ENCODE measurements at regions not wholly inside any gene's neighbourhood (a gene's known extent, or its start where the extent isn't known, plus 50 kb on each side); places are given as distances from the start of the nearest gene placed in this dataset.
"Not testable (repeated sequence)": the region's sequence is repeated elsewhere in the genome, so short reads cannot be mapped to it uniquely, and the experiment has no call there.

DNA sequence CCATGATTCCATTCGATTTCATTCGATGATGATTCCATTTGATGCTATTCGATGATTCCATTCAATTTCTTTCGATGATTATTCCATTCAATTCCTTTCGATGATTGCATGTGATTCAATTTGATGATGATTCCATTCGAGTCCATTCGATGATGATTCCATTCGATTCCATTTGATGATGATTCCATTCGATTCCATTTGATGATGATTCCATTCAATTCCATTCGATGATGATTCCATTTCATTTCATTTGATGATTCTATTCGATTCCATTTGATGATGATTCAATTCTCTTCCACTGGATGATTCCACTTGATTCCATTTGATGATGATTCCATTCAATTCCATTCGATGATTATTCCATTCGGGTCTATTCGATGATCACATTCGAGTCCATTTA is 1094.1 kb downstream of the RPIA start:
- TF ChIP-seq, protein P1, sequence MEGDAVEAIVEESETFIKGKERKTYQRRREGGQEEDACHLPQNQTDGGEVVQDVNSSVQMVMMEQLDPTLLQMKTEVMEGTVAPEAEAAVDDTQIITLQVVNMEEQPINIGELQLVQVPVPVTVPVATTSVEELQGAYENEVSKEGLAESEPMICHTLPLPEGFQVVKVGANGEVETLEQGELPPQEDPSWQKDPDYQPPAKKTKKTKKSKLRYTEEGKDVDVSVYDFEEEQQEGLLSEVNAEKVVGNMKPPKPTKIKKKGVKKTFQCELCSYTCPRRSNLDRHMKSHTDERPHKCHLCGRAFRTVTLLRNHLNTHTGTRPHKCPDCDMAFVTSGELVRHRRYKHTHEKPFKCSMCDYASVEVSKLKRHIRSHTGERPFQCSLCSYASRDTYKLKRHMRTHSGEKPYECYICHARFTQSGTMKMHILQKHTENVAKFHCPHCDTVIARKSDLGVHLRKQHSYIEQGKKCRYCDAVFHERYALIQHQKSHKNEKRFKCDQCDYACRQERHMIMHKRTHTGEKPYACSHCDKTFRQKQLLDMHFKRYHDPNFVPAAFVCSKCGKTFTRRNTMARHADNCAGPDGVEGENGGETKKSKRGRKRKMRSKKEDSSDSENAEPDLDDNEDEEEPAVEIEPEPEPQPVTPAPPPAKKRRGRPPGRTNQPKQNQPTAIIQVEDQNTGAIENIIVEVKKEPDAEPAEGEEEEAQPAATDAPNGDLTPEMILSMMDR (IDR thresholded peaks at IDR 0.05), result not testable (repeated sequence)
- not testable (repeated sequence) for TF ChIP-seq POLR2A (IDR thresholded peaks at IDR 0.05)

Measured in uterus (tissue), 2 donors.